Heart left ventricle (tissue), 16 donors: ENCODE measurements at regions not wholly inside any gene's neighbourhood (a gene's known extent, or its start where the extent isn't known, plus 50 kb on each side); places are given as distances from the start of the nearest gene placed in this dataset.

ENCODE experiments used
- ATAC-seq, 4 donors: fragments of 200-7000 bp; cut with Tn5 transposase; one replicate each; pipeline ENCODE4 v1.9.1; 2020 to 2022; ENCODE audit warnings: moderate library complexity in 4 of 4, mild to moderate bottlenecking in 3 of 4, moderate number of reproducible peaks in 1 of 4
- DNase-seq, 5 donors: peaks; one replicate each; pipeline ENCODE4 v3.0.0-alpha.2; 2020
- H3K27ac ChIP-seq, 12 donors: fragments of 200-600 bp; sonication (generic) in 4 of 12; one replicate each; pipeline versions ENCODE4 v1.5.0 to v1.8.0; 2016 to 2022; ENCODE audit warnings: mild to moderate bottlenecking in 2 of 12
- H3K27me3 ChIP-seq, 9 donors: fragments of 200-600 bp; sonication (generic) in 2 of 9; one replicate each; pipeline versions ENCODE4 v1.5.1 to v1.8.0; 2016 to 2022; ENCODE audit warnings: mild to moderate bottlenecking in 3 of 9
- H3K36me3 ChIP-seq, 9 donors: fragments of 200-600 bp; sonication (generic) in 2 of 9; one replicate each; pipeline versions ENCODE4 v1.5.0 to v1.8.0; 2018 to 2022; ENCODE audit warnings: mild to moderate bottlenecking in 2 of 9
- H3K4me1 ChIP-seq, 12 donors: fragments of 200-600 bp; sonication (generic) in 4 of 12; one replicate each; pipeline versions ENCODE4 v1.5.0 to v1.8.0; 2016 to 2022; ENCODE audit warnings: mild to moderate bottlenecking in 3 of 12
- H3K4me3 ChIP-seq, 12 donors: fragments of 200-600 bp; sonication (generic) in 4 of 12; one replicate each; pipeline versions ENCODE4 v1.5.0 to v1.8.0; 2017 to 2022; ENCODE audit warnings: mild to moderate bottlenecking in 9 of 12, moderate library complexity in 4 of 12
- H3K9me3 ChIP-seq, 12 donors: fragments of 200-600 bp; sonication (generic) in 4 of 12; one replicate each; pipeline versions ENCODE4 v1.5.0 to v1.8.0; 2016 to 2022; ENCODE audit warnings: mild to moderate bottlenecking in 1 of 12
- POLR2A ChIP-seq, 2 donors: fragments of 450-650 bp; IDR thresholded peaks; one replicate each; pipeline ENCODE4 v1.6.1; 2017; ENCODE audit warnings: antibody characterized with exemption in 2 of 2, mild to moderate bottlenecking in 2 of 2, moderate library complexity in 2 of 2
- WGBS, 4 donors: extraction: QIAGEN DNeasy Blood & Tissue Kit in 2 of 4; methylation state at CpG; one replicate each; pipeline versions ENCODE4 v1.1.5 to v1.1.7; 2013 to 2018; 5-methylcytosine and 5-hydroxymethylcytosine counted together
- intact Hi-C, 10 donors: fragments of 100-400 bp; cut with DNase I; formaldehyde crosslinking; loops; one replicate each; pipeline versions ENCODE4 v1.11.1 to v1.14.2; 2022
- TF ChIP-seq, protein P1 (sequence below), 12 donors: fragments of 200-600 bp; sonication (generic) in 4 of 12; IDR thresholded peaks; one replicate each; pipeline versions ENCODE4 v1.5.0 to v1.8.0; 2018 to 2022; ENCODE audit warnings: antibody characterized with exemption in 12 of 12, mild to moderate bottlenecking in 5 of 12
- donor health status: ischemic (EF 13 %, LVEDD 7.1; RV severe dilation, severe dysfunction).
- donor health status: healthy with polysubstance abuse.
- donor health status: DM: no; HTN: yes; CAD: no.
- donor health status: DM: no; HTN: no; CAD: no.
- donor health status: ischemic (EF 25% LVEDD 6.9; RV normal size, moderate dysfunction).
- donor health status: ischemic (EF 25% LVEDD 5.7; RV mildly dilated, moderate dysfunction).
- donor health status: healthy.
- donor health status: DM: yes; HTN: yes; CAD: no.
- donor health status: ischemic (EF 35%, LVEDD 5.7; RV mildly dilated, moderate dysfunction).
- donor health status: nonischemic (EF 11% LVEDD 7.7; RV severe dilation, severe dysfunction).
- donor health status: DM: yes; HTN: yes; CAD: no.
- donor health status: PGD.
- donor health status: ischemic (EF 29% LVEDD 5.4; RV normal size, mild dysfunction).
- donor health status: nonischemic (EF 23%, LVEDD 6.1; RV moderate dilation, normal function).

DNA sequence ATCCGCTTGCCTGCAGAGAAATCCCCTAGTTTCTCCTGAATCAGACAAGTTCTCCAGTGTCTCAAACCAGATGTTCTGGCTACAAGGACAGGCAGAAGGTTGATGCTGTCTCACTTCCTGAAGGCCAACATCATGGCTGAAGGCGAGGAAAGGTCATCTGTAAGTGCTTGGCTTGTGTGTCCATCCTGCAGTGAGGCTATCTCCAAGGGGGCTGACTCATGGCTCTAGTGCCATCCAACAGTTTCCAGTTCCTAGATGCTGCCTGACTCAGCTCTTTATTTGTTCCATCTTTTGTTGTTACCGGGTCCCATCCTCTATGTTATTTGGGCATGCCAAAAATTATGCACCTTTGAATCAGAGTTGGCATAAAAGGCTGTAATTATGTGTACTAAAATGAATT lies 232.1 kb upstream of the TBX3 start:
- DNase-seq (no peak), ATAC-seq (peak in 2 of 4 donors; percentile 54 to 60)
- intact Hi-C loops: no loop called here
- no peaks in the 10 kb centered on the region for H3K27me3 ChIP-seq
- H3K4me3 ChIP-seq: no peak overlapping the region
- TF ChIP-seq, protein P1, sequence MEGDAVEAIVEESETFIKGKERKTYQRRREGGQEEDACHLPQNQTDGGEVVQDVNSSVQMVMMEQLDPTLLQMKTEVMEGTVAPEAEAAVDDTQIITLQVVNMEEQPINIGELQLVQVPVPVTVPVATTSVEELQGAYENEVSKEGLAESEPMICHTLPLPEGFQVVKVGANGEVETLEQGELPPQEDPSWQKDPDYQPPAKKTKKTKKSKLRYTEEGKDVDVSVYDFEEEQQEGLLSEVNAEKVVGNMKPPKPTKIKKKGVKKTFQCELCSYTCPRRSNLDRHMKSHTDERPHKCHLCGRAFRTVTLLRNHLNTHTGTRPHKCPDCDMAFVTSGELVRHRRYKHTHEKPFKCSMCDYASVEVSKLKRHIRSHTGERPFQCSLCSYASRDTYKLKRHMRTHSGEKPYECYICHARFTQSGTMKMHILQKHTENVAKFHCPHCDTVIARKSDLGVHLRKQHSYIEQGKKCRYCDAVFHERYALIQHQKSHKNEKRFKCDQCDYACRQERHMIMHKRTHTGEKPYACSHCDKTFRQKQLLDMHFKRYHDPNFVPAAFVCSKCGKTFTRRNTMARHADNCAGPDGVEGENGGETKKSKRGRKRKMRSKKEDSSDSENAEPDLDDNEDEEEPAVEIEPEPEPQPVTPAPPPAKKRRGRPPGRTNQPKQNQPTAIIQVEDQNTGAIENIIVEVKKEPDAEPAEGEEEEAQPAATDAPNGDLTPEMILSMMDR (IDR thresholded peaks at IDR 0.05): no peak
- TF ChIP-seq POLR2A (IDR thresholded peaks at IDR 0.05): no peak
- H3K36me3 ChIP-seq: no peaks in the 10 kb centered on the region
- 86 to 92% (median 90%) methylated on average over 3 of the region's 3 CpGs for WGBS, 4 donors
- H3K4me1 ChIP-seq: peaks cover 0 to 8% (median 0%) of the 10 kb centered on the region in 12 donors
- peaks cover 0 to 16% (median 3%) of the 10 kb centered on the region in 12 donors for H3K9me3 ChIP-seq
- H3K27ac ChIP-seq: no peak overlapping the region

DNA sequence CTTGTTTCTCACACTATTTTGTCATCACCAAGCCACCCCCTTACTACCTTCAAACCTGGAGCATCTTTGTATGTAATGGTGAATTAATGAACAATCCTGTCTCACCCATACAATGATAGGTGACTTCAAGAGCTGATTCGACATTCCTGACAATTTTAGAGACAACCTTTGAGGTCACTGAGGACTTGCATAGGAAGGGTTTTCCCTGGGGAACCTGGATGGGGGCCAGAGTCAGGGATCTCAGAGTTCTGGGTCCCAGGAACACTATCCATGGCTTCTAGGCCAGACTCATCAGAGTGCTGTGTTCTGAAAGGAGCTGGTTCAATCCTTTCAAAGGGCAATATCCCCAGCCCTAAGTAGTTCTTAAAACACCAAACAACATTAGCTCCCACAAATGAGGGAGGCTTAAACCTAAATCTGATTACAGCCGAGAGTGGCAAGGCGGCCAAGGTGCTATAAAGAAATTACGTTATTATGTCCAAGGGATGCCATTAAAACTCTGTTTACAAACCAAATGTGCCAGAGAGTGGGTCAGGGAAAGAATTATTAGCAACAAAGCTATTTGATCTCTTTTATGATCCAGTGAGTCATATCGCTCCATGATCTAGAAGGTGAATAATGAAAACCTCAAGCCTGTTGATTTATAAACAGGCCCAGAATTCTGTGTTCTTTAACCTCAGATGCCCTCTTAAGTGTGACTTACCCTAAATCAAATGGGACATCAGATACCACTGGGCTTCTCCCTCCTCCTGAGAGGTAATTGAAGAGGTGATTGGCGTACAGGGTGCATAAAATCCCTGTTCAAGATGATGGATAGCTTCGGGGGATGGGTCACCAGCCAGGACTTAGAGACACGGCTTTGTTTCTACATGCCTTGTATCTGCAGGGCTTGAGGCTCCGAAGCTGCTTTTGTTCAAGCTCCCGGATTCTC lies 230.2 kb upstream of the TBX3 start:
- intact Hi-C loops: no loop called here
- H3K4me3 ChIP-seq: no peak overlapping the region
- 84 to 87% (median 85%) methylated on average over 10 of the region's 10 CpGs for WGBS, 4 donors
- no peak for ATAC-seq
- DNase-seq: no peak
- H3K36me3 ChIP-seq: no peaks in the 10 kb centered on the region
- H3K4me1 ChIP-seq: no peaks in the 10 kb centered on the region
- no peak overlapping the region for H3K27ac ChIP-seq
- no peak for TF ChIP-seq POLR2A (IDR thresholded peaks at IDR 0.05)
- TF ChIP-seq, protein P1 (IDR thresholded peaks at IDR 0.05): no peak
- H3K27me3 ChIP-seq: peaks cover 0 to 6% (median 0%) of the 10 kb centered on the region in 9 donors
- peaks cover 0 to 16% (median 3%) of the 10 kb centered on the region in 12 donors for H3K9me3 ChIP-seq

DNA sequence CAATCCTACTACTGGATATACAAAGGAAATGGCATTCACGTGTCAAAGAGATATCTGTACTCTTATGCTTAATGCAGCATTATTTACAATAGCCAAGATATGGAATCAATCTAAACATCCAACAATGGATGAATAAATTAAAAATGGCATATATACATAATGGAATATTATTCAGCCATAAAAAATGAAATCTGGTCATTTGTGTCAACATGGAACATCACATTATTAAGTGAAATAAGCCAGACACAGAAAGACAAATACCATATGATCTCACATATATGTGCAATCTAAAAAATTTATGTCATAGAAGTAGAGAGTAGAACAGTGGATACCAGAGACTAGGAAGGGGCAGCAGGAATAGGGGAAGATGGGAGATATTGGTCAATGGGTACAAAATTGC lies 228.8 kb upstream of the TBX3 start:
- Histone ChIP-seq H3K4me1 (no peaks in the 10 kb centered on the region), H3K4me3 (no peak overlapping the region), H3K9me3 (peaks cover 0 to 9% (median 0%) of the 10 kb centered on the region in 12 donors), H3K27ac (no peak overlapping the region), H3K27me3 (peaks cover 0 to 6% (median 0%) of the 10 kb centered on the region in 9 donors), H3K36me3 (no peaks in the 10 kb centered on the region)
- intact Hi-C loops: no loop called here
- DNase-seq (no peak), ATAC-seq (no peak)
- TF ChIP-seq, protein P1 (IDR thresholded peaks at IDR 0.05): no peak
- no peak for TF ChIP-seq POLR2A (IDR thresholded peaks at IDR 0.05)
- WGBS, 4 donors: 62 to 77% (median 72%) methylated on average over 1 of the region's 1 CpG

DNA sequence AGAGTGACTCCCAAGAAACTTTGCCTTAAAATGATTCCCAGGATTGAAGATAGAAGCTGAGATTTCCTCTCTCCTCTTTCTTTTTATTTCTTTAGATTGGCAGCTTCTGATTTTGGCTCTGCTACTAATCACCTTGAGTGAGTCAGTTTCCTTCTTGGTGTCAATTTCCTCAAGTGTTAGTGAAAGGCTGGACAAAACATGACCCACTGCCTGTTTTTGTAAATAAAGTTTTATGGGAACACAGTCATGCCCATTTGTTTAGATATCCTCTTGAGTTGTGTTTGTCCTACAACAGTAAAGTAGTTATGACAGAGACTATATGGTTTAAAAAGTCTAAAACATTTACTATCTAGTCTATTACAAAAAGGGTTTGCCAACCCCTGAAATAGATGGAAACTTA lies 227.2 kb upstream of the TBX3 start:
- Histone ChIP-seq H3K4me3 (no peak overlapping the region), H3K27me3 (peaks cover 0 to 6% (median 0%) of the 10 kb centered on the region in 9 donors), H3K27ac (no peak overlapping the region), H3K4me1 (no peaks in the 10 kb centered on the region), H3K9me3 (peaks cover 0 to 6% (median 0%) of the 10 kb centered on the region in 12 donors), H3K36me3 (no peaks in the 10 kb centered on the region)
- intact Hi-C loops: no loop called here
- TF ChIP-seq, protein P1 (IDR thresholded peaks at IDR 0.05): no peak
- TF ChIP-seq POLR2A (IDR thresholded peaks at IDR 0.05): no peak
- DNase-seq (no peak), ATAC-seq (no peak)
